Neural cell (in vitro differentiated cells): ENCODE measurements at regions not wholly inside any gene's neighbourhood (a gene's known extent, or its start where the extent isn't known, plus 50 kb on each side); places are given as distances from the start of the nearest gene placed in this dataset.

Source experiments
- H2AFZ ChIP-seq: fragments of 200-600, 300-800 bp; sonication (generic), shearing (Covaris generic); 2 replicates; pipeline ENCODE4 v1.6.0; 2014; ENCODE audit warnings: low read depth, mild to moderate bottlenecking, antibody characterized with exemption, low read length, moderate library complexity
- H3F3A ChIP-seq: fragments of 200-600 bp; shearing (Covaris generic); 2 replicates; pipeline ENCODE4 v1.6.1; 2016; ENCODE audit warnings: mild to moderate bottlenecking, moderate library complexity, mixed read lengths, antibody characterized with exemption, low read length; ENCODE audit not compliant: insufficient read depth, poor library complexity, severe bottlenecking
- H3K27ac ChIP-seq: fragments of 200-600, 300-800 bp; sonication (generic), shearing (Covaris generic); 2 replicates; pipeline ENCODE4 v1.5.1; 2014; ENCODE audit warnings: mild to moderate bottlenecking, low read length, moderate library complexity
- H3K27me3 ChIP-seq: fragments of 300-800, 200-600 bp; sonication (generic), shearing (Covaris generic); 2 replicates; pipeline ENCODE4 v1.6.0; 2014; ENCODE audit warnings: mild to moderate bottlenecking, low read depth, low read length, moderate library complexity; ENCODE audit not compliant: insufficient read depth
- H3K36me3 ChIP-seq: fragments of 300-800, 200-600 bp; sonication (generic), shearing (Covaris generic); 2 replicates; pipeline ENCODE4 v1.5.1; 2014; ENCODE audit warnings: mild to moderate bottlenecking, antibody characterized with exemption, low read length, moderate library complexity; ENCODE audit not compliant: insufficient read depth
- H3K4me2 ChIP-seq: fragments of 300-800, 200-600 bp; sonication (generic), shearing (Covaris generic); 2 replicates; pipeline ENCODE4 v1.6.0; 2014; ENCODE audit warnings: mild to moderate bottlenecking, low read length
- H3K4me3 ChIP-seq: fragments of 300-800, 200-600 bp; sonication (generic), shearing (Covaris generic); 2 replicates; pipeline ENCODE4 v1.5.1; 2014; ENCODE audit warnings: mild to moderate bottlenecking, low read length, moderate library complexity
- H3K79me2 ChIP-seq: fragments of 200-600 bp; shearing (Covaris generic); replicated peaks from 2 replicates; pipeline ENCODE4 v1.6.0; 2014; ENCODE audit warnings: mild to moderate bottlenecking, low read length, moderate library complexity; ENCODE audit not compliant: insufficient read depth
- H3K9ac ChIP-seq: fragments of 300-800, 200-600 bp; sonication (generic), shearing (Covaris generic); 2 replicates; pipeline ENCODE4 v1.6.1; 2016; ENCODE audit warnings: mild to moderate bottlenecking, low read length, mixed read lengths
- H3K9me2 ChIP-seq: fragments of 200-600 bp; shearing (Covaris generic); 2 replicates; pipeline ENCODE4 v1.6.1; 2016; ENCODE audit warnings: mild to moderate bottlenecking, low read length, mixed read lengths; ENCODE audit not compliant: insufficient read depth
- H3K9me3 ChIP-seq: fragments of 200-600, 300-800 bp; sonication (generic), shearing (Covaris generic); 2 replicates; pipeline ENCODE4 v1.6.1; 2016; ENCODE audit warnings: mild to moderate bottlenecking, mixed run types, low read length, moderate library complexity, mixed read lengths
- H4K20me1 ChIP-seq: fragments of 200-600 bp; shearing (Covaris generic); 2 replicates; pipeline ENCODE4 v1.6.1; 2016; ENCODE audit warnings: mild to moderate bottlenecking, mixed run types; ENCODE audit not compliant: insufficient read depth
- CTCF ChIP-seq: fragments of 450-650 bp; IDR thresholded peaks from 2 replicates; pipeline ENCODE4 v1.5.1; 2014; ENCODE audit warnings: antibody characterized with exemption, mild to moderate bottlenecking, moderate library complexity; ENCODE audit not compliant: poor library complexity, severe bottlenecking
- EP300 ChIP-seq: fragments of 450-650 bp; conservative IDR thresholded peaks from 2 replicates; pipeline ENCODE4 v1.6.1; 2014; ENCODE audit warnings: antibody characterized with exemption, mild to moderate bottlenecking, moderate library complexity; ENCODE audit not compliant: poor library complexity, severe bottlenecking
- EZH2 ChIP-seq: fragments of 200-600, 300-800 bp; shearing (Covaris generic), sonication (generic); IDR thresholded peaks from 2 replicates; pipeline ENCODE4 v1.6.1; 2014; ENCODE audit warnings: antibody characterized with exemption, low read length, borderline replicate concordance, mild to moderate bottlenecking; ENCODE audit not compliant: insufficient read depth, poor library complexity, severe bottlenecking
- MXI1 ChIP-seq: fragments of 450-650 bp; conservative IDR thresholded peaks from 2 replicates; pipeline ENCODE4 v1.6.1; 2014; ENCODE audit warnings: antibody characterized with exemption, mild to moderate bottlenecking; ENCODE audit not compliant: poor library complexity, severe bottlenecking
- POLR2AphosphoS5 ChIP-seq: IDR thresholded peaks from 2 replicates; pipeline ENCODE4 v1.6.1; 2012
- RAD21 ChIP-seq: fragments of 450-650 bp; conservative IDR thresholded peaks from 2 replicates; pipeline ENCODE4 v1.6.1; 2014; ENCODE audit warnings: antibody characterized with exemption, mild to moderate bottlenecking, moderate library complexity
- REST ChIP-seq: IDR thresholded peaks from 2 replicates; pipeline ENCODE4 v1.6.1; 2012; ENCODE audit warnings: borderline replicate concordance
- SMC3 ChIP-seq: fragments of 450-650 bp; conservative IDR thresholded peaks from 2 replicates; pipeline ENCODE4 v1.6.1; 2014; ENCODE audit warnings: antibody characterized with exemption, mild to moderate bottlenecking, moderate library complexity; ENCODE audit not compliant: poor library complexity
- TAF1 ChIP-seq: IDR thresholded peaks from 2 replicates; pipeline ENCODE4 v1.6.1; 2012; ENCODE audit warnings: low read depth

DNA sequence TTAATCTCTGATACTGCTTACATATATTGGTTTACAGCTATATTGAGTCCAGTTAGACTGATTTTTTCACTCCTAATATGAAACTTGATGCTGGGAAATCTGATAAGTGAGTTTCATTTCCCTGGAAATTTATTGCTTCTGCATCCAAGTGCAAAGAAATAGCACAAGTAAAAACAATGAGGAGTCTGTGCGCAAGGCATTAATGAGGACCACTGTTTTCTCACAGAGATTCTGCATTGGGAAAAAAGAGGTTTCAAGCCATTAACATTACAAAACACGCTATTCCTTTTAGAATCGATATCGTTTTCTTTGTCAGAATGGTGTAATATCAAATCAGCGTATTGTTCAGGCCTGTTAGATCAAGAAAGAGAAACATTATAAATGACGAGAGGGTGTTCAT is 723.3 kb upstream of the ARRDC4 start:
- Histone ChIP-seq H3K36me3 (no peaks in the 10 kb centered on the region), H3K79me2 (no peaks in the 10 kb centered on the region), H3F3A (no peaks in the 10 kb centered on the region), H2AFZ (no peak overlapping the region), H3K27ac (no peak overlapping the region), H3K9ac (no peak overlapping the region), H3K9me3 (no peaks in the 10 kb centered on the region), H3K4me2 (no peak overlapping the region), H4K20me1 (no peaks in the 10 kb centered on the region), H3K27me3 (peaks cover 14% of the 10 kb centered on the region), H3K4me3 (no peak overlapping the region), H3K9me2 (no peaks in the 10 kb centered on the region)
- TF ChIP-seq EZH2 (no peak), REST (no peak), MXI1 (no peak), SMC3 (no peak), CTCF (no peak), TAF1 (no peak), POLR2AphosphoS5 (no peak), RAD21 (no peak)

- no peaks in the 10 kb centered on the region for H3K27me3 ChIP-seq
- no peaks in the 10 kb centered on the region for H3K79me2 ChIP-seq
- H3K4me3 ChIP-seq, result no peak overlapping the region
- H2AFZ ChIP-seq, result no peak overlapping the region
- H3K9ac ChIP-seq, result no peak overlapping the region
- H3K9me2 ChIP-seq, result no peaks in the 10 kb centered on the region
- H3K9me3 ChIP-seq, result no peaks in the 10 kb centered on the region
- no peaks in the 10 kb centered on the region for H3F3A ChIP-seq
- TF ChIP-seq SMC3 (no peak), REST (no peak), TAF1 (no peak), CTCF (no peak), POLR2AphosphoS5 (no peak), EZH2 (no peak), RAD21 (no peak), MXI1 (no peak), EP300 (no peak)
- H4K20me1 ChIP-seq, result no peaks in the 10 kb centered on the region
- no peak overlapping the region for H3K4me2 ChIP-seq
- H3K36me3 ChIP-seq, result no peaks in the 10 kb centered on the region
- no peak overlapping the region for H3K27ac ChIP-seq
Observed at GRCh38 chr15:97248376-97248775, 712.1 kb upstream of the ARRDC4 start.
